GM18520 (cell line): ENCODE measurements at regions not wholly inside any gene's neighbourhood (a gene's known extent, or its start where the extent isn't known, plus 50 kb on each side); places are given as distances from the start of the nearest gene placed in this dataset.

ENCODE experiments used
- ATAC-seq: cut with Tn5 transposase; IDR thresholded peaks from one replicate; pipeline ENCODE4 v1.9.1; 2021; ENCODE audit not compliant: unreplicated experiment

DNA sequence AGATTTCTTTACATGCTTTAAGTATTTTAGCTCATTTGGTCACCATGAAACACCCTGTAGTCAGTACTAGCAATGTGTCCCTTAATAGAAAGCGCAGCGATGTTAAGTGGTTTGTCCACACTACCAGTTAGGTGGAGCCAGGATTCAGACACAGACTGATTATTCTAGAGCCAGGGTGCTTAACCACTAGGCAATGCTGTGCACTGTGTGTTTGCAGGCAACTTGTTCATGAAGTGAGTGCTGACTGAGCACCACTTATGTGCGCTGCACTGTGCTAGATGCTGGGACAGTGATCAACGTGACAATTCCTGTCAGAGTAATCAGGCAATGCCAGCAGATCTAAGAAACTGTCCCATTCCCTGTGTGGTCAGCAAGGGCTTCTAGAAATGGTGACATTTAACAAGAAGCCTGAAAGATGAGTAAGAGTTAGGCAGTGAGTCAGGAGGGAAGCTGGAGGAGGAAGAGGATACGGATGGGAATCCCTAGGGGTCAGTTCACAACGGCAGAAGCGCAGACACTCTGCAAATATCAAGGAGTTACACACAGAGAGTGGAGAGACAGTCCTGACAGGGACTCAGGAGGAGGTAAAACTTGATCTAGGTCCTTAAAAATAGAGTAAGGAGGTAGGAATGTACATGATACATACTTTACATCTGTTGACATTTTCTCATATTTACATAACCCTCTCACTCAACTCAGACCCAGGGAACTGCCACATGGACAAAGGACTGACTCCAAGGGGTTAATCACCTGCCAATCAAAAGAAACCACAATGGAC is 69.7 kb upstream of the EGR2 start:
- no peak for ATAC-seq

DNA sequence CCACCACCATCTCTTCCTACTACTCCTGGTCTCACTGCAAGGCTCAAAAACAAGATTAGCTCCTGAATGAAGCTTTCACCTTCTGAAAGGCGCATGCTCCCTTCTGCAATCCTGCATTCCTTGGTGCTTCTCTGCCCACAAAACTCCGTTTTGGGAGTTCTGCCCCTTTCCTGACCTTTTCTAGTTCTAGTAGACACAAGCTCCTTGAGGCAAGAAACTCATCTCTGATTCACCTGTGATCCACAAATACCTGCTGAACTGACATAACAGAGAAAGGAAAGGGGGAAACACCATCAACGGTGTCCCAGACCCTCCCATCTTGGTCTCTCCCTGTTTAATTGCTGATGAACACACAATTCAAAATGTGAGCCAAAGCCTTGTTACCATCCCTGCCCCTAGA is 64.0 kb upstream of the EGR2 start:
- no peak for ATAC-seq

DNA sequence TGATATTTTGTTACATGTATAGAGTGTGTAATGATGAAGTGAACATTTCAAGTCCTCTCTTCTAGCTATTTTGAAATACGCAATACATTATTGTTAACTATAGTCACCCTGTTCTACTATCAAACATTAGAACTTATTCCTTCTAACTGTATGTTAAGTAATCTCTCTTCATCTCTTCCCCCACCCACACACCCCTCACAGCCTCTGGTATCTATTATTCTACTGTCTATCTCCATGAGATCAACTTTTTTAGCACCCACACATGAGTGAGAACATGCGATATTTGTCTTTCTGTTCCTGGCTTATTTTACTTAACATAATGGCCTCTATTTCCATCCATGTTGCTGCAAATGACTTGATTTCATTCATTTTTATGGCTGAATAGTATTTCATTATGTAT is 57.7 kb upstream of the EGR2 start:
- no peak for ATAC-seq

DNA sequence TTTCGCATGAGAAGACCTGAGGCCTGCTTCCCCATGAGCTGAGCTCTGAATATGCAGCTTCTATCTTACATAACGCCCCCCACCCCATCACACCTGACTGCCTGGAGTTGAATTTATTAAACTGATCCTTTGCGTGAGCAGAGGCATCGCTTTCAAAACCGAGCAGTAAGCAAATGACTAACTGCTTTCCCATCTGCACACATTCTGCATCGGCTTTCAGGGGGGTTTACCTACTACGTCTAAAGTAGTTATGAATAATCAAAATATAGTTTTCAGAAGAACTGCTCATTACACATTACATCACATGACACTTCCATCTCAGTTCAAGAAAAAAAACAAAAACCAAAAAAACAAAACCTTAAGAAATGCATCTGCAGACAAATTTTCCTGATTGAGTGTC is 54.7 kb upstream of the EGR2 start:
- ATAC-seq: peak; percentile 98

DNA sequence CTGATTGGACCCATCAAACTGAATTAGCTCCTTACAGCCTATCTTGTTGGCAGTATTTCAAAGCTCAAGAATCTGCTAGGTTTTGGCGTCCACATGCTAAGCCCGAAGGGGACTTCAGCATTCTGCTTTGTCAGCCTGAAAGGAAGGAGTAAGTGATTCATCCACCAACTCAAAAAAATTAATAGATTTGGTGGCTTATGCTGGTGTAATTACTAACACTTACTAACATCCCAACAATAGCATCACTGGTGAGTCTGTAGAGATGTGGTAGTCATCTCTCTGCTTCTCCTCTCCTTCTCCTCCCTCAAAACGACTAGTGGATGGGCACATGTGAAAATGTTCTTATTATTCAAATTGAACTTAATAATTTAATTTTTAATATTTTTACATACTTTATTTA is 53.8 kb upstream of the EGR2 start:
- no peak for ATAC-seq

DNA sequence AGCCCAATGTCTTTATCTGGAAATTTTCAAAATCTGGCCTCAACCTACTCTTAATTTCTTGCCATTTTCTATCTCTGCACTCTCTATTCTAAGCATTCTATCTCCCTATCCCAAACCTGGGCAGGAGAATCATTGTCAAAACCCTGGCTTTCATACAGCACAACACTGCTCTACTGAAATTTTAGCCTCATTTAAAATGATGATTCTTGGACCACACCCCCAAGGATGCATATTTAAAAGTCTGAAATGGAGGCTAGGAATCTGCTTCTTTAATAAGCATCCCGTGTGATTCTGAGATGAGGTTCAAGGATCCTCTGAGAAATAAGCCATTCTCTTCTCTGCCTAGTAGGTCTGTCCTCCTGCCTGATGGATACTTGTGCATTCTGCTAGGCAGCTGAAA is 50.8 kb upstream of the EGR2 start:
- no peak for ATAC-seq

DNA sequence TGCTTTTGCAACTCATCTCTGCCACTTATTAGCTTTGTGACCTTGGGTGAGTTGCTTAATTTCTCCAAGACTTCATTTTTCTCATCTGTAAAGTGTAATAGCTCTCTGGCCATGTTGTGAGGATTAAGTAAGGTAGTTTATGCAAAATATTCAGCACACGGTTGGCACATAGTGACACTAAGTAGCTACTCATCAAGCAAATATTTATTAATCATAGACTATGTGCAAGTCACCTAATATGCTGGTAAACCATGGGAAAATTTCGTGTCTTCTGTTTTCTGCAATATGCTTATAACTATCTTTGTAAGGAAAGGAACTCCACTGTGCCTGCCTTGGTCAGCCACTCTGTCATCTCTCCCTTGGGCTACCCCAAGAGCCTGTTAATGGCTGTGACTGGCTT is 50.3 kb upstream of the EGR2 start:
- ATAC-seq: no peak
